MV-4-11 (cell line): ENCODE measurements at regions not wholly inside any gene's neighbourhood (a gene's known extent, or its start where the extent isn't known, plus 50 kb on each side); places are given as distances from the start of the nearest gene placed in this dataset.

Source experiments
- DNase-seq: peaks from one replicate; lab custom pipeline; 2025; lab: John Stamatoyannopoulos, UW

DNA sequence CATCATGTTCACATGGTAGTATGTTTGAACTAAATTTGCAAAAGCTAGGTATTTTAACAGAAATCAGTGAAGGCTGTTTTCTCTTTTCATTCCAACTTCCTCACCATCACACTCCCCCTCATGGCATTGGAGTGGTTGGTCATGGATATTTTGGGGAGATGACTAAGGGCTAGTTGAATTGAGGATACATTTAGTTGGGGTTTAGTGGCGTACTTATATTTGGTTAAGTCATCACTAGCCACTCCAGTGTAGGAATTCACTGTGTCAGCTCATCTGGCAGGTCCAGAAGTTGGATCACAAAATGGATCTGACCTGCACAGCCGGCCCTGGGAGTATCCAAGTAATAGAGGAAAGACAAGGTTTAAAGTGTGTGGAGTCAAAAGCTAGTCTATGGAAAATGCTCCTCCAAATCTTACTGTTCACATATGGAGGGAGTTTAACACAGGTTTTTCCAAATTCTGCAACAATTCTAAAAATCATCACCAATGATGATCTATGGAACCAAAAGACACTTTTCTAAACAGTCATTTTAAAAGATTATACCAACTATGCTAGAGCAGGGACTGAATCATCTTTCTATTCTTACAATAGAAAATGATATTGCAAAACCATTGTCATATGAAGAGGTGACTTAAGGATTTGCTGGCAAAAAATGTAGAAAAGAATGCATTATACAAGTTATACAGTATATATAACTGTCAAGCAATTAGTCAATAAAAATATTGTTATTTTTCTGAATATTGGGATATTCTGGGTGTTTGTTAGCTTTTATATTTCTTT, 247.8 kb upstream of the PEX5L start:
- DNase-seq, result no peak

GRCh38 chr3:180287703-180288102, 251.0 kb upstream of the PEX5L start:
- no peak for DNase-seq

DNA sequence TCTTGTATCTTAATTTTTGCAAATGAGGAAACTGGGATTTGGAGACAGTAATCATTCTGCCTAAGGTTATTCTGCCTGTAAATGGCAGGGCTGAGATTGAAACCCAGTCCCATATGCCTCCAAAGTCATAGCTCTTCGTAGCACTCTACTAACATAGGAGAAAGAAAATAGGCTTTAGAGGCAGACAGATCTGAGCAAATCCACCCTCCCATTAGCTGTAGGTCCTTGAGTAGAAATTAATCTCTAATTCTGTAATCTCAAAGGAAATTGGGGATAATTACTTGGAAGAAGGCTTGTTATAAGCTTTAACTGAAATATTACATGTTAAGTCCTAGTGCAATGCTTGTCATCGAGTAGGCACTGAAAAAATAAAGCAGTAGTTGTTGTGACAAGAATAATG, 252.1 kb upstream of the PEX5L start:
- DNase-seq, result no peak

GRCh38 chr3:180290300-180290699, 253.6 kb upstream of the PEX5L start:
- no peak for DNase-seq

DNA sequence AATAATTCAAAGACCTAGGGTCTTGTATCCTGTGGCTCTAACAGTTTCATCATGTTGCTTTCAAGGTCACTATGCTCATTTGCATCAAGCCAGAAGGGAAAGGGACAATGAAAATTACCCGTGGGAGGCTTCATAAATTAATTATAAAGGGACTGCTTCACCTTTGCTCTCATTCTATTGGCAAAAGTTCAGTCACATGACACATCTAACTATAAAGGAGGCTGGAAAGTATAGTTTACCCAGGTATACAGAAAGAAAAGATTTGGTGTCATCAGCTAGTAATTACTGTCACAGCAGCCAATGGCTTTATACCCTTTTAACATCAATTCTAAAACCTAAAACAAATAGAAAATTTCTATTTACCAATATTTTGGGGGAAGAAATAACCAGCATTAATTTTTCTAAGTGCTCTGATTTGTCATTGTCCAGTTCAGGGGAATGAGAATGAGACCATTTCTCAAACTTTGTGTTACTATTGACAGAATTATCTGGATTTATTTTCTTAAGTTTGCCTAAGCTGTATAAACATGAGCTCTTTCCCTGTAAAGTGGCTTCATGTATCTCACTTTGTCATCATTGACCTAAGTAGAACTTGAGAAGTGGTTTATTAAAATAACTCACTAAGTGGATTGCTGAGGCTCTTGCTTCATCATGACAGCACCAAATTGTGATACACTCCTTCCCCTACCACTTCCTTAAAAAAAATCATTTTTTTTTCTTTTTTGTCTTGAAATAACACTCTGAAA, 257.7 kb upstream of the PEX5L start:
- DNase-seq, result peak; percentile 67

DNA sequence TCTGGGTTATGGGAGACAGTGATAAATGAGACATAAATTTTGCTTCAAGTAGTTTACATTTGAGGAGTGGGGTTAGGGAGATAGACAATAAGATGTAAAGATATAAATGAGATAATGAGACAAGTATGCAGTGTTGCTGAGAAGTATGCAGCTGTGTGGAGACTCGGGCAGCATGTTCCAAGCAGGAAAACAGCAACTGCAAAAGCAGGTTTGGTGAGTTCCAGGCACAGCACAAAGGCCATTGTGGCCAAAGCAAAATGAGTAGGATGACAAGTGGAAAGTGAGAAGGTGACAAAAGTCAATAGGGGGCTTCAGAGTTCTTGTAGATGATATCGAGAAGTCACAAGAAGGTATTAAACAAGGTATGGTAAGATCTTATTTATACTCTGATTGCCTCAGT, 259.1 kb upstream of the PEX5L start:
- no peak for DNase-seq

GRCh38 chr3:180296971-180297370, 260.2 kb upstream of the PEX5L start:
- no peak for DNase-seq

DNA sequence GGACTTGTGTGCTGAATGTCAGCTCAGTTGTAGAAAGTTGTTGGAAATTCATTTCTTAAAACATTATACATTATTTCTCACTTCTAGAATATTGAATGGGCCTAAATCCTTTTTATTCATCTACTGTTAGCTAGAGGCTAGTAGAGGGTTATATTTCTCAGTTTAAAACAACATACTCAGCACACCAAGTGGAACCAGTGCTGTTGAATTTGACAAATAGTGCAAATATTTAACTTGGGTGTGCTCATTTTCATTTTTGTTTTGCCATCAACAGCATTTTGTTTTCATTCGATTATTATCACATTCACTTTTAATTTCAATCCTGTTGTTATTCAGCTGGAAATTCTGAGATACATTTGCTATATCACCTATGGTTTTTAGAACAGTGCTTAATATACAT, 269.4 kb upstream of the PEX5L start:
- no peak for DNase-seq

DNA sequence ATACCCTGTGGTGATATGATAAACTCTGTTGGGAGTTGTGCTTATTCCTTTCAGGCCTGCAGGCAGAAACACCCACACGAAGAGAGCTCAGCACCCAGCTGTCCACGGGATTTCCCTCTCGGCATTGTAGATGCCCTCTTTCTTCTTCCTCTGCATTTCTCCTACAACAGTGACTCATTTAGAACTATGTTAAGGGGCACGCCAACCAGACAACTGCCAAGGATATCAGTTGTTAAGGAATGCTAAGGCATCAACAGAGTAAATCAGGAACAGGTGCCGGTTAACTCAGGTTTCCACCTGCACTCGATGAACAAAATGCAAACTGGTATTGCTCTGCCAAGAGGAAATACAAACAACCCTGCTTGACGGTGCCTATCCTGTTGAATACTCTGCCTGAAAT, 270.0 kb upstream of the PEX5L start:
- no peak for DNase-seq

GRCh38 chr3:180311242-180311641, 274.5 kb upstream of the PEX5L start:
- DNase-seq, result no peak

- DNase-seq, result no peak
Measured at GRCh38 chr3:180316321-180316720, 279.6 kb upstream of the PEX5L start.

DNA sequence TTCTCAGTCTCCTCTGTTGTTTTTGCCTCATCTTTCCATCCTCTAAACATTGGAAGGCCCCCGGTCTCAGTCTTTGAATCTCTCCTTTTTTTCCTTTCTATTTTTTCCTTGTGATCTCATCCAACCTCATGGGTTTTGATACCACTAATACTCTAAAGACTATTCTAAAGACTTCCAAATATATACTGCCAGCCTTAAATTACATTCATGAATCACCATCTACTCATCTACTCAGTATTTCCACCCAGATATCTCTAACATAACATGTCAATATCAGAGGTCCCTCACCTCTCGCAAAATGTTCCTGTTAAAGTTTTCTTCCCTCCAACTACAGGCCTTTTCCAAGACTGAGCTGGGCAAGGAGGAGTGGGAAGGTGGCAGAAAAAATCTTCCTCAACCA, 282.5 kb upstream of the TTC14 start:
- DNase-seq, result no peak

GRCh38 chr3:180320631-180321030, 281.3 kb upstream of the TTC14 start:
- DNase-seq, result no peak

GRCh38 chr3:180321534-180321933, 280.4 kb upstream of the TTC14 start:
- no peak for DNase-seq

GRCh38 chr3:180322829-180323228, 279.1 kb upstream of the TTC14 start:
- DNase-seq, result no peak

- no peak for DNase-seq
Measured at GRCh38 chr3:180324791-180325190, 277.2 kb upstream of the TTC14 start.

- DNase-seq, result no peak
Measured at GRCh38 chr3:180325533-180325932, 276.4 kb upstream of the TTC14 start.

DNA sequence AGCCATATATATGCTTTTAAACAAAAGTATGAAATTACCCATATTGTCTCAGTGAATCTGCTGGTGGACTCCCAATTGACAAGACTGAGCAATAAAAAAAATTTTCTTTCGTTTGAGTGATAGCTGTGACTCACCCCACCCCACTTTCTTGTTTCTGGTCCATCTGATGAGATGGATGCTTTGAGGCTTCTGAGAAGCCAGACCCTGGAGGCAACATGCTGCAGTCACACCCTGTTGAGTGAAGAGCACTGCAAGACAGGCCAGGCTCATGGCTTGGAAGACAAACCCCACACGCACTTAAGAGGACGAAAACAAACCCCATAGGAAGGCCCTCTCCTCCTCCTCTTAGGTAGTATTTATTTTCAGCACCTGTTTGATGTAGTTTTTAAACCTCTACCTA, 276.0 kb upstream of the TTC14 start:
- DNase-seq, result no peak

- no peak for DNase-seq
Measured at GRCh38 chr3:180329187-180329586, 272.8 kb upstream of the TTC14 start.

- DNase-seq, result no peak
Measured at GRCh38 chr3:180329847-180330246, 272.1 kb upstream of the TTC14 start.

- no peak for DNase-seq
Measured at GRCh38 chr3:180330440-180330839, 271.5 kb upstream of the TTC14 start.

- no peak for DNase-seq
Measured at GRCh38 chr3:180332608-180333007, 269.4 kb upstream of the TTC14 start.

- DNase-seq, result no peak
Measured at GRCh38 chr3:180335050-180335449, 266.9 kb upstream of the TTC14 start.

DNA sequence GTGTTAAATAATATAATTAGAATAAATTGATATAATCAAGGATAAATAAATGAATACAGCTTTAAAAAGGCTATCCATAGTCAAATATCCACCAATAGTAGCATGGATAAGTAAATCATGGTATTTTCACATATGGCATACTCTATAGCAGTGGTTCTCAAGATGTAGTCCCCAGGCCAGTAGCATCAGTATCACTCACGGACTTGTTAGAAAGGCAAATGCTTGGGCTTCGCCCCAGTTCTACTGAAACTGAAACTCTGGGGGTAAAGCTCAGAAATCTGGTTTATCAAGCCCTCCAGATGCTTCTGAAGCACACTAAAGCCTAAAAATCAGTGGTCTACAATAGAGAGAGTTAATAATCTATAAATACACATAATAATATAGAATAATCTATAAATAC, 261.6 kb upstream of the TTC14 start:
- DNase-seq, result no peak
